SK-N-SH (cell line): ENCODE measurements at regions not wholly inside any gene's neighbourhood (a gene's known extent, or its start where the extent isn't known, plus 50 kb on each side); places are given as distances from the start of the nearest gene placed in this dataset.

ENCODE experiments used
- CTCF ChIA-PET: fragments of 300-600, 350-600 bp; formaldehyde crosslinking; extraction: SDS; loops from one replicate; lab custom pipeline; 2021; lab: Yijun Ruan, JAX
- POLR2A ChIA-PET: fragments of 350-600 bp; sonication (Branson Sonifier 250); formaldehyde crosslinking; extraction: SDS; loops from one replicate; lab custom pipeline; 2020; ENCODE audit warnings: antibody characterized with exemption, inconsistent platforms; lab: Yijun Ruan, JAX
- DNase-seq: peaks from one replicate; pipeline ENCODE4 v3.0.0; 2012
- H2AFZ ChIP-seq: fragments of 200-600 bp; sonication (generic); 2 replicates; pipeline ENCODE4 v1.8.1; 2016; ENCODE audit warnings: antibody characterized with exemption, mild to moderate bottlenecking, low read depth
- H3F3A ChIP-seq: fragments of 200-600 bp; sonication (generic); replicated peaks from 2 replicates; pipeline ENCODE3; 2016; ENCODE audit warnings: antibody characterized with exemption, mild to moderate bottlenecking; ENCODE audit not compliant: insufficient read depth
- H3K27ac ChIP-seq, 2 experiments: fragments of 200-500 bp in 1 of 2; fragments of 200-600 bp in 1 of 2; sonication (Bioruptor generic) in 1 of 2; sonication (generic), shearing (Covaris generic) in 1 of 2; 2 replicates each; pipeline versions ENCODE4 v1.5.1 to v1.6.1; 2014 to 2016; ENCODE audit warnings: low read depth in 2 of 2, inconsistent platforms in 1 of 2, low read length in 1 of 2, mild to moderate bottlenecking in 1 of 2, mixed read lengths in 1 of 2
- H3K27me3 ChIP-seq: fragments of 200-600 bp; sonication (generic), shearing (Covaris generic); 2 replicates; pipeline ENCODE4 v1.6.1; 2016; ENCODE audit warnings: mixed run types; ENCODE audit not compliant: insufficient read depth
- H3K36me3 ChIP-seq, 2 experiments: fragments of 200-500 bp in 1 of 2; fragments of 200-600 bp in 1 of 2; sonication (Bioruptor generic) in 1 of 2; sonication (generic) in 1 of 2; replicated peaks in 1 of 2; 2 replicates each; pipeline versions ENCODE3 to v1.5.1; 2014 to 2016; ENCODE audit warnings: low read length in 1 of 2, mild to moderate bottlenecking in 1 of 2; ENCODE audit not compliant: insufficient read depth in 2 of 2, control insufficient read depth in 1 of 2
- H3K4me1 ChIP-seq, 2 experiments: fragments of 200-500 bp in 1 of 2; fragments of 200-600 bp in 1 of 2; sonication (Bioruptor generic) in 1 of 2; sonication (generic), shearing (Covaris generic) in 1 of 2; 2 replicates each; pipeline versions ENCODE4 v1.5.1 to v1.6.1; 2014 to 2016; ENCODE audit warnings: low read depth in 1 of 2, low read length in 1 of 2, mixed run types in 1 of 2; ENCODE audit not compliant: insufficient read depth in 2 of 2, control insufficient read depth in 1 of 2
- H3K4me2 ChIP-seq: fragments of 200-600 bp; sonication (generic), shearing (Covaris generic); 2 replicates; pipeline ENCODE4 v1.6.1; 2017; ENCODE audit warnings: mixed run types
- H3K4me3 ChIP-seq, 2 experiments: fragments of 200-500 bp in 1 of 2; fragments of 200-600 bp in 1 of 2; sonication (Bioruptor generic) in 1 of 2; sonication (generic), shearing (Covaris generic) in 1 of 2; 2 replicates each; pipeline versions ENCODE4 v1.5.1 to v1.8.1; 2014 to 2016; ENCODE audit warnings: low read depth in 2 of 2, inconsistent platforms in 1 of 2, low read length in 1 of 2, mild to moderate bottlenecking in 1 of 2, mixed read lengths in 1 of 2, moderate library complexity in 1 of 2
- H3K79me2 ChIP-seq: fragments of 200-600 bp; sonication (generic); 2 replicates; pipeline ENCODE4 v1.8.1; 2017; ENCODE audit warnings: mild to moderate bottlenecking; ENCODE audit not compliant: insufficient read depth
- H3K9ac ChIP-seq: fragments of 200-600 bp; sonication (generic); 2 replicates; pipeline ENCODE4 v1.6.1; 2017; ENCODE audit warnings: mixed run types
- H3K9me2 ChIP-seq: fragments of 200-600 bp; sonication (generic); 2 replicates; pipeline ENCODE4 v1.6.1; 2017; ENCODE audit warnings: mixed run types
- H3K9me3 ChIP-seq: fragments of 200-600 bp; sonication (generic); 2 replicates; pipeline ENCODE4 v1.6.1; 2017; ENCODE audit warnings: mixed run types, mild to moderate bottlenecking, moderate library complexity
- H4K20me1 ChIP-seq: fragments of 200-600 bp; sonication (generic); 2 replicates; pipeline ENCODE4 v1.6.1; 2017; ENCODE audit warnings: mild to moderate bottlenecking, mixed run types; ENCODE audit not compliant: insufficient read depth
- FOSL2 ChIP-seq: IDR thresholded peaks from 2 replicates; pipeline ENCODE4 v1.4.0; 2012; ENCODE audit warnings: low read depth, mild to moderate bottlenecking, moderate library complexity, borderline replicate concordance
- JUND ChIP-seq: IDR thresholded peaks from 2 replicates; pipeline ENCODE4 v1.4.0; 2012
- MAX ChIP-seq: IDR thresholded peaks from 2 replicates; pipeline ENCODE4 v1.4.0; 2012; ENCODE audit warnings: low read depth
- NRF1 ChIP-seq: IDR thresholded peaks from 2 replicates; pipeline ENCODE4 v1.6.1; 2012; ENCODE audit warnings: low read depth, mild to moderate bottlenecking, low read length
- REST ChIP-seq: IDR thresholded peaks from 2 replicates; pipeline ENCODE4 v1.6.1; 2012; ENCODE audit warnings: mild to moderate bottlenecking, low read depth, low read length, moderate library complexity
- RXRA ChIP-seq: IDR thresholded peaks from 2 replicates; pipeline ENCODE4 v1.4.0; 2012; ENCODE audit warnings: low read depth, mild to moderate bottlenecking, borderline replicate concordance
- SMC3 ChIP-seq: IDR thresholded peaks from 2 replicates; pipeline ENCODE4 v1.6.1; 2012; ENCODE audit warnings: low read depth, low read length, improper control_type of control experiment
- YY1 ChIP-seq: IDR thresholded peaks from 2 replicates; pipeline ENCODE4 v1.4.0; 2012; ENCODE audit warnings: low read depth, mild to moderate bottlenecking
- WGBS: methylation state at CpG from one replicate; pipeline ENCODE4 v1.1.6; 2017; ENCODE audit warnings: low lambda C conversion rate; 5-methylcytosine and 5-hydroxymethylcytosine counted together
- TF ChIP-seq, protein P1 (sequence below): IDR thresholded peaks from 2 replicates; pipeline ENCODE4 v1.4.0; 2012; ENCODE audit warnings: low read depth, borderline replicate concordance
- TF ChIP-seq, protein P2 (sequence below): fragments of 150-350 bp; IDR thresholded peaks from 2 replicates; pipeline ENCODE4 v1.6.1; 2016; ENCODE audit warnings: mild to moderate bottlenecking, low read depth, low read length

DNA sequence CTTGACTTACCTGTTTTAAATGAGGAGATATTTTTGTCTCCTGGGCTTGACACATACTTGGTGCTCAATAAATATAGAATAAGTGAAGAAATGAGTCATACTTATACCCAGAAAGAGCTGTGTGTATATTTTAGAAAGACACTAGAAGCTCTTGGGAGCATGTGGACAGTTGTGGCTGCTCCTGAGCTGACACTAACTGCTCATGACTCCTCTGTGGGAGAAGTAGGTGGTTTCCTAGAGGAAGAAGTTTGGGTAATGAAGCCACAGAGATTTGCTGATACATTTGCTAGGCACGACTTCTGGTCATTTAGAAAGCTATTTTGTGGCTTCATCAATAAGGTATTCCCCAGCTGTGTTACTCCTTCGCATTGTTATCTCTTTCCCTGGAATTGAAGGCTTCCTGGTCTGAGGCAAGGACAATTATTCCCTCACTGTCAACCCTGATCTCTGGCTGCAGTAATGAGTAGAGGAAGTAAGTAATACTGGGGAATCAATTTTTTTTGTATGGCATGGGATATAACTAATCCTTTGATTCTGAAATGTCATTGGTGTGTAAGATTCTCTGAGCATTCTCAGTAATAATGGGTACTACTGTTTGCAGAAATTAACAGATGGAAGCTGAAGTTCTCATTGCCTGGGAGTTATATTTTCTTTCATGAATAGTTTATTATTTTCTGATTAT is 79.6 kb upstream of the DCBLD2 start (continued):
- TF ChIP-seq YY1 (no peak), SMC3 (no peak), NRF1 (no peak), REST (no peak), RXRA (peak; percentile 42; the same call in 1 of the 2 replicates), MAX (peak; percentile 65; the same call in 1 of the 2 replicates), FOSL2 (peak; percentile 56)

- Histone ChIP-seq H3K79me2 (peaks cover 68% of the 10 kb centered on the region), H2AFZ (no peak overlapping the region), H3K4me1 (peaks cover 3 to 25% of the 10 kb centered on the region in 2 experiments; a peak in 2 of 4 replicates), H3K27me3 (no peaks in the 10 kb centered on the region), H3K9me3 (no peaks in the 10 kb centered on the region)
- no peak for DNase-seq
- ChIA-PET CTCF (interaction anchor here (1.6 kb wide), 1 partner anchor 161 kb away, joined by 5 read pairs; no protein-coding TSS in a partner anchor), POLR2A (no interaction called here)
- no peak for TF ChIP-seq REST
- TF ChIP-seq, protein P1, sequence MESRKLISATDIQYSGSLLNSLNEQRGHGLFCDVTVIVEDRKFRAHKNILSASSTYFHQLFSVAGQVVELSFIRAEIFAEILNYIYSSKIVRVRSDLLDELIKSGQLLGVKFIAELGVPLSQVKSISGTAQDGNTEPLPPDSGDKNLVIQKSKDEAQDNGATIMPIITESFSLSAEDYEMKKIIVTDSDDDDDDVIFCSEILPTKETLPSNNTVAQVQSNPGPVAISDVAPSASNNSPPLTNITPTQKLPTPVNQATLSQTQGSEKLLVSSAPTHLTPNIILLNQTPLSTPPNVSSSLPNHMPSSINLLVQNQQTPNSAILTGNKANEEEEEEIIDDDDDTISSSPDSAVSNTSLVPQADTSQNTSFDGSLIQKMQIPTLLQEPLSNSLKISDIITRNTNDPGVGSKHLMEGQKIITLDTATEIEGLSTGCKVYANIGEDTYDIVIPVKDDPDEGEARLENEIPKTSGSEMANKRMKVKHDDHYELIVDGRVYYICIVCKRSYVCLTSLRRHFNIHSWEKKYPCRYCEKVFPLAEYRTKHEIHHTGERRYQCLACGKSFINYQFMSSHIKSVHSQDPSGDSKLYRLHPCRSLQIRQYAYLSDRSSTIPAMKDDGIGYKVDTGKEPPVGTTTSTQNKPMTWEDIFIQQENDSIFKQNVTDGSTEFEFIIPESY: no peak
- TF ChIP-seq, protein P2, sequence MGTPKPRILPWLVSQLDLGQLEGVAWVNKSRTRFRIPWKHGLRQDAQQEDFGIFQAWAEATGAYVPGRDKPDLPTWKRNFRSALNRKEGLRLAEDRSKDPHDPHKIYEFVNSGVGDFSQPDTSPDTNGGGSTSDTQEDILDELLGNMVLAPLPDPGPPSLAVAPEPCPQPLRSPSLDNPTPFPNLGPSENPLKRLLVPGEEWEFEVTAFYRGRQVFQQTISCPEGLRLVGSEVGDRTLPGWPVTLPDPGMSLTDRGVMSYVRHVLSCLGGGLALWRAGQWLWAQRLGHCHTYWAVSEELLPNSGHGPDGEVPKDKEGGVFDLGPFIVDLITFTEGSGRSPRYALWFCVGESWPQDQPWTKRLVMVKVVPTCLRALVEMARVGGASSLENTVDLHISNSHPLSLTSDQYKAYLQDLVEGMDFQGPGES: no peak
- TF ChIP-seq JUND: no peak
- TF ChIP-seq, all 33 proteins: peak for 0
- no peak overlapping the region for H3K4me3 ChIP-seq
- WGBS: 74% methylated on average over 1 of the region's 1 CpG
- H3K9me2 ChIP-seq: no peaks in the 10 kb centered on the region
- H3K36me3 ChIP-seq: peaks cover 0 to 17% of the 10 kb centered on the region in 2 experiments
- H3K9ac ChIP-seq: no peak overlapping the region
- H3K4me2 ChIP-seq: no peak overlapping the region
- peak overlapping the region in 1 of 2 experiments; percentile 94; a peak in 1 of 4 replicates for H3K27ac ChIP-seq
- H3F3A ChIP-seq: peaks cover 58% of the 10 kb centered on the region
- no peaks in the 10 kb centered on the region for H4K20me1 ChIP-seq
Observed at GRCh38 chr3:98979296-98979695, 77.8 kb upstream of the DCBLD2 start.
